COLO668 (cell line): ENCODE measurements at regions not wholly inside any gene's neighbourhood (a gene's known extent, or its start where the extent isn't known, plus 50 kb on each side); places are given as distances from the start of the nearest gene placed in this dataset.
"Not testable (repeated sequence)": the region's sequence is repeated elsewhere in the genome, so short reads cannot be mapped to it uniquely, and the experiment has no call there.

Source experiments
- DNase-seq: peaks from one replicate; lab custom pipeline; 2025; ENCODE audit not compliant: unreplicated experiment; lab: John Stamatoyannopoulos, UW

GRCh38 chr7:81439591-81439990, 330.3 kb downstream of the HGF start:
- no peak for DNase-seq

DNA sequence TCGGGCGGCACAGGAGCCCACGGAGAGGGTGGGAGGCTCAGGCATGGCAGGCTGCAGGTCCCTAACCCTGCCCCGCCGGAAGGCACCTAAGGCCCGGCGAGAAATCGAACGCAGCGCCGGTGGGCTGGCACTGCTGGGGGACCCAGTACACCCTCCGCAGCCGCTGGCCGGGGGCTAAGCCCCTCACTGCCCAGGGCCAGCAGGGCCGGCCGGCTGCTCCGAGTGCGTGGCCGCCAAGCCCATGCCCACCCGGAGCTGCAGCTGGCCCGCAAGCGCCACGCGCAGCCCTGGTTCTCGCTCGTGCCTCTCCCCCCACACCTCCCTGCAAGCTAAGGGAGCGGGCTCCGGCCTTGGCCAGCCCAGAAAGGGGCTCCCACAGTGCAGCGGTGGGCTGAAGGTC, 332.7 kb downstream of the HGF start:
- not testable (repeated sequence) for DNase-seq

DNA sequence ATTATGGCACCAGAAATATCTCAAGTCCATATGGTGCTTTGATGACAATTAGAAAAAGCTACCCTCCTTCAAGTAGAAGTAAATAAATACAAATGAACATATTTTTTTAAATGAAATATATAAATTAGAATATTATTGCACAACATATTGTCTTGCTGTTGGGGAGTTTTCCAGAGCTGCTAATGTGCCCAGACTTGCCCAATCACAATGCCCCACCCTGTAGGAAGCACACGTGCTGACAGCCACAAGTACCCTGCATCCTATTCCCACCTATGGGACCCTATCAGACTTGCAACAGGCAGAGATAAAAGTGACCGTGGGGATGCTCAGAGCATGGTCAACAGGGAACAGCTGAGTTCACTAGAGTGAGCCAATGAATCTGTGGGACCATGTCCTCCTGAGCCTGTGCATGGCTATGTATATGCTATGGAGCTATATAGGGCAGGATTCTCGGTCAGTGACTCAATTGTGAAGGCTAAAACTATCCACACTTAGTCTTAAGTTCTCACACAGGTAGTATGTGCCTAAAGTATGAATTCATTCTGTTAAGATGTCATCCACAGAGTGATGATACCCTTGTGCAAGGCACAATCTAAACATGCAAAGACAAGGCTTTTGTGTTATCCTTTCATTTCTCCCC, 336.0 kb downstream of the HGF start:
- DNase-seq = no peak

DNA sequence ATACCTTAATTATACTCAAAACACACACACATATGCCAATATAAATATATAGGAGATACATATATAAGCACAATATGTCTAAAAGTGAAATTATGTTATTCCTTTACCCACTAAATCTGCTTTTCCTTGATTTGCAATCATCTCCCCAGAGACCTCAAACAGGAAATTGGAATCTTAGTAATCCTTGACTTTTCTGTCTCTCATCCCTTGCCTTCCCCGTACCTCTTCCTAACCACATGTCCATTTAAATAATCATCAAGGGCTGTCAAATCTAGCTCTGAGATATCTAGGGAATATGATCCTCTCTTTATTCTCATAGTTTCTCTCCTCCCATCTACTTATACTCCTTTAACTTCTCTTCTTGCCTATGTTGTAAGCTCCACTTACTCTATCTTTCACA, 336.6 kb downstream of the HGF start:
- DNase-seq = no peak

DNA sequence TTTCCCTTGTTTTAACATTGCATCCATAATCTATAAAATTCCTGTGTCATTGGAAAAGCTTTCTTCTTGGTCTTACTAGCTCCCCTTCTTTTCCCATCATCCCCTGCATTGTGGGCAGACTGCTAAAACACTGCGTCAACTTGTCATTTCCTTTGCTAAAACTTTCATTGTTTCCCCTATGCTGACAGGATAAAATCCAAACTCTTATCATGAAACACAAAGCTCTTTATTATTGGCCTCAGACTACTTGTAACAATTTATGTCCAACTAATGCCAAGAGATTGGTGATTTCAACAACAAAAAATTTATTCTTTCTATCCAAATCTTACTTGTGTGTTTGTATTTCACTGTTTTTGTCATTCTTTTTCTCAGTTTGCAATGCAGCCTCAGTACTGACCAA, 339.1 kb downstream of the HGF start:
- no peak for DNase-seq

GRCh38 chr7:81430150-81430549, 339.7 kb downstream of the HGF start:
- DNase-seq = no peak

- no peak for DNase-seq
Observed at GRCh38 chr7:81427461-81427860, 342.4 kb downstream of the HGF start.

GRCh38 chr7:81420526-81421226, 349.2 kb downstream of the HGF start:
- DNase-seq = no peak

DNA sequence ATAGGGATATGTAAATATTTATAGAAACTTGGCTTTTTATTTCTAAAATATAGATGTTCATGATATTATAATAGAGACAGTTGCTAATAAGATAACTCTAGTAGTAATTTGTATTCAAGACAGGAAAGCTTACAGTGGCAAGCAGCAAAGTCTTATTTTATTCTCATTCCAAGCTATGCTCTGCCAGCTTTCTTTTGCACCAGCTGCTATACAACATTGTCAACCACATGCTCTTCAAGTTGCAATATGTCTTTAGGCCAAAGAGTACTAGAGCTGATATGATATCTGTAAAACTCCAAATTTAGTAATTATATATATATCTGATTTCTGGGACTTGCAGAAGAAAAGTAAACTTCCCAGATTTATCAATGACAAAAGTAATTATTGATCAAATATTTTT, 350.1 kb downstream of the HGF start:
- DNase-seq = no peak

- DNase-seq = no peak
Observed at GRCh38 chr7:81416659-81417058, 353.2 kb downstream of the HGF start.

- no peak for DNase-seq
Observed at GRCh38 chr7:81415181-81415580, 354.7 kb downstream of the HGF start.

GRCh38 chr7:81414411-81414810, 355.4 kb downstream of the HGF start:
- no peak for DNase-seq

- DNase-seq = no peak
Observed at GRCh38 chr7:81410471-81411117, 359.3 kb downstream of the HGF start.

DNA sequence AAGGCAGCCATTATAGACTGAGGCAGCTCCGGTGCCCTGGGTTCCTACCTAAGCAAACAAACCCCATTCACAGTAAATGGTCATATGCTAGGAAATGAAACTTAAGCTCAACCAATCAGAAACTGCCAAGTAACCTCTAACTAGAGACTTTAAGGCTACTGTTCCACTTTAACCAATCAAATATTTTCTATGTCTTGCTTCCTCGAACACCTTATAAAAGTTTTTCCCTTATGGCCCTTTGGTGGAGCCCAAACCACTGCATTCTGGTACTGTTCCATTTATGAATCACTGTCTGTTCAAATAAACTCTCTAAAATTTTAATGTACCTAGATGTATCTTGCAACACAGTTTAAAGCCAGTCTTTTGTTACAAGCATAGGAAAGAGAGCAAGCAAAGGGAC, 361.1 kb downstream of the HGF start:
- DNase-seq = no peak

DNA sequence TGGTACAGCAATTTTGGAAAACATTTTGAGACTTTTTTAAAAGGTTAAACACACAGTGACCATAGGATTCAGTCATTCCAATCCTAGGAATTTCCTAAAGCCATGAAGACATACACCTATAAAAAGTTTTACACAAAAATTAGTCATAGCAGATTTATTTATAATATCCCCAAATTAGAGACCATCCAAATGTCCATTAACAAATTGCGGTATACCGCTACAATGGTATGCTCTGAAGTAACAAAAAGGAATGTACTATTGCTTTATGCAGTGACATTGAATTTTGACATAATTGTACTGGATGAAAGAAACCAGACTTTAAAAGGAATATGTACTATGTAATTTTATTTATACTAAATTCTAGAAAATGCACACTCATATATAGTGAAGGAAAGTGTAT, 362.8 kb downstream of the HGF start:
- no peak for DNase-seq

DNA sequence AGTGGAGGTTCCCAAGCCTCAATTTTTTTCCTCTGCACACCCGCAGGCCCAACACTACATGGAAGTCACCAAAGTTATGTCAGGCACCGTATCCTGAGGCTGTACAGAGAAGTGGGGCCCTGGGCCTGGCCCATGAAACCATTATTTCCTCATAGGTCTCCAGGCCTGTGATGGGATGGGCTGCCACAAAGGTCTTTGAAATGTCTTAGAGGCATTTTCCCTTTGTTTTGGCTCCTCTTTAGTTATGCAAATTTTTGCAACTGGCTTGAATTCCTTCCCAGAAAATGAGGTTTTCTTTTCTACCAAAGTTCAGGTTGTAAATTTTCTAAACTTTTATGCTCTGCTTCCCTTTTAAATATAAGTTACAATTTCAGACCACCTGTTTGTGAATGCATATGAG, 365.2 kb downstream of the HGF start:
- no peak for DNase-seq

DNA sequence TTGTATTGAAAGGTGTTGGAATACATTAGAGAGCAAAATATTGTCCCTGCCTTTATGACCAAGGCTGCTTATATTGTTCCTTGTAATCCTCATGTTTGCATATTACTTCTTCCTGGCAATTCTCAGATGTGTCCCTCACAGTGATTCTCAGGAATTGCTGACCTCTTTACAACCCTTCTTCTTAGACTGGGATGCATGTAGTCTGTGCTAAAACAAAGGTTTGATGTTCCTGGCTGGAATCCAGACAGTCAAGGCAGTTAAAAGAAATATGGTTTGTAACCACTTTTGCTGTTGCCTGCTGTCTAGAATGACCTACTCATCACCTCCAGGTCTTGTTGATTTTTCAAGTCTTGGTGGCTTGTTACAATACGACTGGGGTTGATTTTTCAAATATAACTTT, 367.6 kb downstream of the HGF start:
- no peak for DNase-seq

DNA sequence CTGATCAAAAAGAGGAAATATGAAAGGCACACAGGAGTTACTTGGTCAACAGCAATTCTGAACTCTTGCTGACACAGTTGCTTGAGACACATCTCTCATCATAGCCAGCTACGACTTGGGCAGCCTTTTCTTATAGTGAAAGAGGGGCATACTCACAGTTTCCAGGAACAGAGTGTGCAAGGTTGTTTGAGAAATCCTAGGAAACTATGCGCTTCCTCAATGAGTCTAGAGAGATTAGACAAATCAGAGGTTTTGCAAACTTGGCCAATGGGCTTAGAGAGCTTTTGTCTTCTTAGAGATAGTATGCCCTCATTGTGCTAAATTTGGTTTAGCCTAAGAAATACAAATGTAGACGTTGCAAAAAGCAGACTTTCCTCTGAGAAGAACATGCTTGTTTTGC, 370.4 kb downstream of the HGF start:
- no peak for DNase-seq

GRCh38 chr7:81394029-81394428, 375.8 kb downstream of the HGF start:
- no peak for DNase-seq

DNA sequence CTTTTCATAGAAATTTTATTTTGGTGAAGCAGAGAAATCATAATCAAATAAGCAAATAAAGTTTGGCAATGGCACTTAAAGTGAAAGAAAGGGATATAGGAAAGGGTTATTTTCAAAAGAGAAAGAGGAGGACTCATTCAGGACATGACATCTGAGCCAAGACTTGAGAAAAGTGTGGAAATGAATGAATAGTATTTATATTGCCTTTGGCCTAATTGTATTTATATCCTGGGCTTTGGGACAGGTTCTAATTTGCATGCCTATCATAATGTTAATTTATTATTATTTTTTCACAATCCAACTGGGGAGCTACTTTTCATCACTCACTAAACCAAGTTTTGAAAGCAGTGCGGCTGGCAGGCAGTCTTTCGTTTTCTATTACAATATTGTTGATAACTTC, 376.8 kb downstream of the HGF start:
- DNase-seq = no peak

GRCh38 chr7:81385370-81385769, 384.5 kb downstream of the HGF start:
- DNase-seq = no peak

DNA sequence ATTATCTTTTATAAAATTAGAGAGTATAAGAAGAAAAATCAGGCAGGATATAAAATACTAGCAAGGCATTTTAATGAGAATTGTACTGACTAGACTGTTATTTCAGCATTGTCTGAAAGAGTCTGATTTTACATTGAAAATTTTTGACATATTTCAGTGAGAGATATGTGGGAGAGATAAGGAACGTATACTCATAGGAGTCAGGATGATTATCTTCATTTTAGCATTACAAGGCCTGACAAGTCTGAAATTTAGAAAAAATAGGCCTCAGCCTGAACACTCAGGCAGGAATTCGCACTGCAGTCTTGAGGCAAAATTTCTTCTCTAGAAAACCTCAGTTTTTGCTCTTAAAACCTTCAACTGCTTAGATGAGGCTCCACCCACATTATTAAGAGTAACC, 386.0 kb downstream of the HGF start:
- no peak for DNase-seq

- DNase-seq = not testable (repeated sequence)
Observed at GRCh38 chr7:81374641-81375040, 395.2 kb downstream of the HGF start.
